C1 segment of cervical spinal cord (tissue), 14 donors: ENCODE measurements at regions not wholly inside any gene's neighbourhood (a gene's known extent, or its start where the extent isn't known, plus 50 kb on each side); places are given as distances from the start of the nearest gene placed in this dataset.
A peak's percentile ranks its signal among the peaks of the same experiment; 100 is the strongest.

ENCODE experiments used
- DNase-seq, 14 donors: peaks; one replicate each; lab custom pipeline; 2025; lab: John Stamatoyannopoulos, UW

- peak in 1 of 14 donors; percentile 0 for DNase-seq
Observed at GRCh38 chrX:63993936-63994335, 208.9 kb upstream of the ARHGEF9 start.

DNA sequence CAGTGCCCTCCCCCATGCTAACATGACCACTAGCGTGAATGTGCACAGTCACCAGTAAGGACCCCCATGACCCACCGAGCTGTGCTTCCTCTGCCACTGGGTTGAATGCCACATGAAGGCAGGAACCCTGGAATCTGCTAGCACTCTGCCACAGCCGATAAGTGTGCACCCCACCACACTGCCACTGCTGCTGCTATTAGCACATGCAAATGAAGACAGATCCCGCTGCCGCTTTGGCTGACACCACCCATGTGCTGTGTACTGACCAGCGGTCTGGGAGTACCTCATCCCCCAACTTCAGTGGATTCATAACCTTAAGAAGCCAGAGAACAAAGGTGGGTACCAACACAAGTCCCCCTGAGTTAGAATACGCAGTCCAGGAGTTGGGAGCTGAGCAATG is 200.9 kb upstream of the ARHGEF9 start:
- no peak for DNase-seq

DNA sequence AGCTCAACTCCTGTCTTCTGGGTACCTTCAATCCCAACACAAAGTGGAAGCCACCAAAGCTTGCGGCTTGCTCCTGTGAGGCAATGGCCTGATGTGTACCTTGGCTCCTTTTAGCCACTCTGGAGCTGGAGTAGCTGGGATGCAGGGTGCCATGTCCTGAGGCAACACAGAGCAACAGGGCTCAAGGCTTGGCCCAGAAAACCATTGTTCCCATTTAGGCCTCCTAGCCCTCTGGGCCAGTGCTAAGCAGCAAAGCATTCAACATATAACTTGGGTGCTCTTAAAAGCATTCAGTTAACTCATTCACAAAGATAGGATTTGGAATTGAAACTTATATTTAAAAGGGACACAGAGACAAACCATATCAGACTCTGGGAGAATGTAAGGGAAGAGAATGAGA is 194.5 kb upstream of the ARHGEF9 start:
- no peak for DNase-seq

DNA sequence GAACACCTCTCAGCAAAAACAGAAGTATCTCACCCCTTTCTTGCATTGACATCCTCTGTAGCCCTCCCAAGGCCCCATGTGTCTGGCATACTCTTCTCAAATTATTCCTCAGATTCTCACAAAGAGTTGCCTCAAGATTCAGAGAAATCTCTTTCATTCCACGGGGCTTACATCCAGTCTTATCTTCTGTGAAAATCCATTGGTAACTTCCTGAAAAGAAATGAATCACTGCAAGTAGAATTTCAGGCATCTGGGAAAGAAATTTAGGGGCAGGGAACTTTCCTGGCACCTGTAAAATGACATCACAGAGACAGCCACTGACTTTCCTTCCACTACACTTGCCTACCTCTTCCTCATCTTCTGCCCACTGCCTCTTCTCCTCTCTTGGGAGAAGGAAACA is 182.5 kb upstream of the ARHGEF9 start:
- no peak for DNase-seq

GRCh38 chrX:63963095-63963784 is 178.2 kb upstream of the ARHGEF9 start:
- DNase-seq = peak in 1 of 14 donors; percentile 20

DNA sequence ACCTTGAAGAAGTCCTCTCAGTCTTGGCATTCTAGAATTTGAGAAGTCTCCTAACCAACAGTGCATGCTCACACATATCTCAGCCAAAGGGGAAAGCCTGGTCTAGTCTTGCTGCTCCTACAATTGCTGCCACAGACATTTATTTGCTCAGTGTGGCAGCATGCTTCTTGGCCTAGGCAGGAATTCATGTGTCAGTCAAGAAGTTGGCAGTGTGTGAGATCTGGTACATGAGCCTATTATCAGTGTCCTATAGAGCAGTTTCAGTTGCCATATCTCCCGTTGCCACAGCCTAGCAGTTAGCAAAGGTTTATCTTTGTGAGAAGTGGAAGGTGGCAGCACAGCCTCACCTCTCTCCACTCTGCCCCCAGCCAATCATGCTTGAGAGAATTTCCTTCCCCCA is 176.9 kb upstream of the ARHGEF9 start:
- no peak for DNase-seq

- DNase-seq = no peak
Observed at GRCh38 chrX:63959975-63960374, 175.0 kb upstream of the ARHGEF9 start.

- no peak for DNase-seq
Observed at GRCh38 chrX:63958134-63958865, 173.3 kb upstream of the ARHGEF9 start.

DNA sequence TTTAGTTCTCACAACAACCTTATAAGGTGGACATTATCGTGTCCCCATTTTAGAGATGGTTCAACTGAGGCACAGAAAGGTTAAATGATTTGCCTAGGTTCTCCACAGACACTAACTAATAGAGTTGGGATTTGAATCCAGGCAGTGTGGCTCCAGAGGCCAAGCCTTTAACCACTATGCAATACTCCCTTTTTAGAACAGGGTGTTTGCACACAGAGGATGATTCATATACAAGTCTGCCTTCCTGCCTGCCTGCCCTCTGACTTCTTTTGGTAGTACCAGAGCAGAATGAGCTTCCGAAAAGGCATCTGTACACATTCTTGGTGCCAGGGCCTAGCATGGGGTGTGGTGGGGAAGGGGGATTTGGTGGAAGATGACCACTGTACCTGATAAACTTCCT is 150.8 kb upstream of the ARHGEF9 start:
- no peak for DNase-seq

- peak in 1 of 14 donors; percentile 0 for DNase-seq
Observed at GRCh38 chrX:63934791-63935190, 149.8 kb upstream of the ARHGEF9 start.

DNA sequence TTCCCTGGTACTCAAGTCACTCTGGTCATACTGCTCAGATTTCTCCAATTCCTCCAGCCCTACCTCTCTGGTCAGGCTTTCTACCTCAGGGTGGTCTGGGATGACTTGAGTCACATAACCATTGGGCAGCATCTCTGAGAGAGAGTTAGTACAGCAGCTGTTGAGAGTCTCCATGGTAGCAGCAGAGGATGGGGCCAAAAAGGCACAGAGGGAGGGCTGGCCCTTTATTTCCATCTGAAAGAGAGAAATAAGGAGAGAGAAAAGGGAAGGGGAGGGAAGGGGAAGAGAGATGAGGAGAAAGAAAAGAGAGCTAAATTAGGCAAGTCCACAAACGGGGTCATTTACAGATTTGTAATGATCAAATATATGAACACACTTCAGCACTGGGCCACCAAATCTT is 149.1 kb upstream of the ARHGEF9 start:
- DNase-seq = no peak

DNA sequence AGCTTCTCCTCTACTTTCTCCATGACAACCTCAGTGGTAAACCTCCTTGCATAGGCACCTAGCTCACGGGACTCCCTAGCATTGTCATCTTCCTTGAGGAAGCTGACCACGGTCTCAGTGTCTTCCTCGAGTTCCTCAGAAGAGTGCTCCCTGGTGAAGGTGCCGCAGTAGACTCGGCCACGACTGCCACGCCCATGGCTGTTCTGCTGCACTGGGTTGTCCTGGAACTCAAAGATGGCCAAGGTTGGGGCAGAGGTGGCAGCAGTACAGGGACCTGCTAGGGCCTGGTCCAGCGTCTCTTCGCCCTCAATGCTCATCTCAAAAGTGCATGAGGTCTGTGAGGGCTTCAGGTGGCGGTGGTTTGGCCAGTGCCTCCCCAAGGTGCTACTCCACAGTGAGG is 147.9 kb upstream of the ARHGEF9 start:
- no peak for DNase-seq

GRCh38 chrX:63932006-63932405 is 147.0 kb upstream of the ARHGEF9 start:
- no peak for DNase-seq

- DNase-seq = no peak
Observed at GRCh38 chrX:63930140-63930539, 145.1 kb upstream of the ARHGEF9 start.

GRCh38 chrX:63929608-63930007 is 144.6 kb upstream of the ARHGEF9 start:
- no peak for DNase-seq

DNA sequence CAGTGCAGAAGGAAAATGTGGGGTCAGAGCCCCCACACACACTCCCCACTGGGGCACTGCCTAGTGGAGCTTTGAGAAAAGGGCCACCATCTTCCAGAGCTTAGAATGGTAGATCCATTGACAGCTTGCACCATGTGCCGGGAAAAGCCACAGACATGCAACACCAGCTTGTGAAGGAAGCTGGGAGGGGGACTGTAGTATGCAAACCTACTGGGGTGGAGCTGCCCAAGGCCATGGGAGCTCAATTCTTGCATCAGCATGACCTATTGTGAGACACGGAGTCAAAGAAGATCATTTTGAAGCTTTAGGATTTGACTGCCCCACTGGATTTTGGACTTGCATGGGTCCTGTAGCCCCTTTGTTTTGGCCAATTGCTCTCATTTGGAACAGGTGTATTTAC is 142.8 kb upstream of the ARHGEF9 start:
- no peak for DNase-seq

DNA sequence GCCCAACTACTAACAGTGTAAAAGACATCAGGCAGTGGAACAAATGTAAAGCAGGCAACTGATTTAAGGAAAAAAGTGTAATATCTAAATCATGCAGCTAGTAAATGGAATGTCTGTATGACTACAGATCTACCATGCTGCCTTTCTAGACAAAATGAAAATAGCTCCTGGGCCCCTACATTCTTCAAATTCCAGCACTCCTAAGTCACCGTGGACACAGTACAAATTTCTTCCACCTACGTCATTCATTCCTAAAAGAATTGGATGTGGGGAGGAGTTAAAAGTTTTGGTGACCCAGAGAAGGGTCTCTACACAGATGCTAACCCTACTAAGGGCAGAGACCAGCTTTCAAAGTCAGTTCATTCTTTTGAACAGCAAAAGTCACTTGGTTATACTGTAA is 137.2 kb upstream of the ARHGEF9 start:
- no peak for DNase-seq

GRCh38 chrX:63920875-63921274 is 135.9 kb upstream of the ARHGEF9 start:
- no peak for DNase-seq

GRCh38 chrX:63919081-63919480 is 134.1 kb upstream of the ARHGEF9 start:
- DNase-seq = no peak

GRCh38 chrX:63918611-63919010 is 133.6 kb upstream of the ARHGEF9 start:
- DNase-seq = no peak

DNA sequence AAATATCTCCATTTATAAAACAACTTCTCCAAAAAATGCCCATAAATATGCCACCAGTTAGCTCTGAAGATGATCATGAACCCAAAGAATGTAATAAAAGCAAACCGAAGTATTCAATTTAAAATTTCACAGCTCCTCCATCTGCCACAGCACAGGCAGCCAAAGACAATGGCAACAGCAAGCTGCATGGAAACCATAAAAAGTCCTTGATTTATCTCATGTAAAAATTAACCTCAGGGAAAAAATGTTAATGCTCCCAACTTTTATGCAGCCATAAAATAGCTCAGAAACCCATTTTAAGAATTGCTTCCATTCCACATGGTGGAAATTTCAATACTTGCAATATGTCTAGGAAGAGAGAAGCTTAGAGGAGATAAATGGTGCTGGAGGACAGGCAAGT is 132.3 kb upstream of the ARHGEF9 start:
- DNase-seq = no peak

- no peak for DNase-seq
Observed at GRCh38 chrX:63913719-63914118, 128.7 kb upstream of the ARHGEF9 start.

GRCh38 chrX:63889001-63889400 is 104.0 kb upstream of the ARHGEF9 start:
- no peak for DNase-seq
